BLaER1 (cell line): ENCODE measurements at regions not wholly inside any gene's neighbourhood (a gene's known extent, or its start where the extent isn't known, plus 50 kb on each side); places are given as distances from the start of the nearest gene placed in this dataset.
"Not testable (repeated sequence)": the region's sequence is repeated elsewhere in the genome, so short reads cannot be mapped to it uniquely, and the experiment has no call there.

ENCODE experiments used
- H3K27ac ChIP-seq: shearing (Covaris generic); formaldehyde crosslinking; 2 replicates; pipeline ENCODE4 v1.8.1; 2022
- H3K27me3 ChIP-seq: shearing (Covaris generic); formaldehyde crosslinking; 2 replicates; pipeline ENCODE4 v1.8.1; 2022
- H3K36me3 ChIP-seq: shearing (Covaris generic); formaldehyde crosslinking; 2 replicates; pipeline ENCODE4 v1.8.1; 2022
- H3K4me1 ChIP-seq: shearing (Covaris generic); formaldehyde crosslinking; 2 replicates; pipeline ENCODE4 v1.8.1; 2022
- H3K4me2 ChIP-seq: shearing (Covaris generic); formaldehyde crosslinking; 2 replicates; pipeline ENCODE4 v1.8.1; 2022
- H3K4me3 ChIP-seq: shearing (Covaris generic); formaldehyde crosslinking; 2 replicates; pipeline ENCODE4 v1.8.1; 2022
- H3K9ac ChIP-seq: shearing (Covaris generic); formaldehyde crosslinking; 2 replicates; pipeline ENCODE4 v1.8.1; 2022
- H3K9me3 ChIP-seq: shearing (Covaris generic); formaldehyde crosslinking; 2 replicates; pipeline ENCODE4 v1.8.1; 2022
- H4K20me1 ChIP-seq: shearing (Covaris generic); formaldehyde crosslinking; 2 replicates; pipeline ENCODE4 v1.8.1; 2022
- Cebpa-rat ChIP-seq: shearing (Covaris generic); IDR thresholded peaks from 2 replicates; pipeline ENCODE4 v1.8.1; 2022

GRCh38 chrX:89973248-89973647 lies 51.5 kb downstream of the TGIF2LX start:
- H3K4me2 ChIP-seq, H3K36me3 ChIP-seq, H3K4me3 ChIP-seq, H3K4me1 ChIP-seq, H3K27ac ChIP-seq, H4K20me1 ChIP-seq, H3K27me3 ChIP-seq, H3K9ac ChIP-seq: not testable (repeated sequence)
- peaks cover 15% of the 10 kb centered on the region for H3K9me3 ChIP-seq

DNA sequence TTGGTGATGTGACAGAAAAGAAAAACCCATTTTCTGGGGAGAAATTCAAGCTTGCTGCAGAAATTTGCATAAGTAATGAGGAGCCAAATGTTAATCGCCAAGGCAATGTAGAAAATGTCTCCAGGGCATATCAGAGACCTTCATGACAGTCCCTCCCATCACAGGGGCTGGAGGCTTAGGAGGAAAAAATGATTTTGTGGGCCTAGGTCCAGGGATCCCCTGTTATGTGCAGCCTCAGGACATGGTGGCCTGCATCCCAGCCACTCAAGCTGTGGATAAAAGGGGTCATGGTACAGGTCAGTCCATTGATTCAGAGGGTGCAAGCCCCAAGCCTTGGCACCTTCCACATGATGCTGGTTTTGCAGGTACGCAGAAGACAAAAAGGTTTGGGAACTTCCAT lies 90.7 kb downstream of the TGIF2LX start:
- no peaks in the 10 kb centered on the region for H3K36me3 ChIP-seq
- H3K4me3 ChIP-seq = no peak overlapping the region
- no peaks in the 10 kb centered on the region for H3K4me1 ChIP-seq
- H3K9me3 ChIP-seq = peaks cover 23% of the 10 kb centered on the region
- no peak overlapping the region for H3K27ac ChIP-seq
- TF ChIP-seq Cebpa-rat = no peak
- H3K9ac ChIP-seq = no peak overlapping the region
- H4K20me1 ChIP-seq = no peaks in the 10 kb centered on the region
- no peak overlapping the region for H3K4me2 ChIP-seq
- H3K27me3 ChIP-seq = peaks cover 40% of the 10 kb centered on the region

DNA sequence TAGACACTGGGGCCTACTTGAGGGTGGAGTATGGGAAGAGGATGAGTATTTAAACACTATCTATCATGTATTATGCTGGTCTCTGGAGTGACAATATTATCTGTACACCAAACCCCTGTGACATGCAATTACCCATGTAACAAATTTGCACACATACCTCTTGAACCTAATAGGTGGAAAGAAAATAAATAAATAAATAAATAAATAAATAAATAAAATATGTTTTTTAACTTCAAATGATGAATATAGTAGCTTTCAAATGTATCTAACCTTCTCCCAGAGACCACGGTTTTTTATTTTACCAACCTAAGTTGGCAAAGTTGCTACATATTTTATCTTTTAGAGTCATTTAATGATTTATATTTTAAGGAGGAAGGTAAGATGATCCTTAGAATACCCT lies 105.0 kb downstream of the TGIF2LX start:
- peaks cover 24% of the 10 kb centered on the region for H3K27me3 ChIP-seq
- H4K20me1 ChIP-seq = no peaks in the 10 kb centered on the region
- no peaks in the 10 kb centered on the region for H3K4me1 ChIP-seq
- no peak overlapping the region for H3K4me3 ChIP-seq
- H3K4me2 ChIP-seq = no peak overlapping the region
- H3K9me3 ChIP-seq = no peaks in the 10 kb centered on the region
- H3K27ac ChIP-seq = no peak overlapping the region
- no peak overlapping the region for H3K9ac ChIP-seq
- TF ChIP-seq Cebpa-rat = no peak
- H3K36me3 ChIP-seq = no peaks in the 10 kb centered on the region

DNA sequence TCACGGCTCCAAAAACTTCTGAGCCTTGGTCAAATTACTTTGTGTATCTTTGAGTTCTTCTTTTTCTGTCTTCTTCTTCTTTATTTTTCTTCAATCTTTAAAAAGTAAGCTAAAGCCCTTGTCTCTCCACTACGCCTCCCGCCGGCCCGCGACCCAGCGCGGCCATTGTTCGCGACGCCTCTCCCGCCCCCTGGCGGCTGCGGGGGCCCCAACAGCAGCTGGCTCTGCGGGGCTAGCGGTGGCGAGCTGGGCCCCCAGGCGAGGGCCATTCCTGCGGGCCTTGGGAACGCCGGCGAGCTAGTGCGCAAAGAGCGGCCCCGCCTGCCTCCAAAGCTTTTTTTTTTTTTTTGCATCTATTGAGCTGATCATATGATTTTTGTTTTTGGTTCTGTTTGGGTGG lies 119.1 kb downstream of the TGIF2LX start:
- Histone ChIP-seq H3K4me2 (no peak overlapping the region), H3K27ac (no peak overlapping the region), H3K4me3 (no peak overlapping the region), H3K4me1 (no peaks in the 10 kb centered on the region), H3K27me3 (peaks cover 57% of the 10 kb centered on the region), H3K9ac (no peak overlapping the region), H3K36me3 (no peaks in the 10 kb centered on the region), H4K20me1 (no peaks in the 10 kb centered on the region), H3K9me3 (peaks cover 11% of the 10 kb centered on the region; the same call in 1 of the 2 replicates)
- no peak for TF ChIP-seq Cebpa-rat
